ENCODE measurements at regions not wholly inside any gene's neighbourhood (a gene's known extent, or its start where the extent isn't known, plus 50 kb on each side); places are given as distances from the start of the nearest gene placed in this dataset.

DNA sequence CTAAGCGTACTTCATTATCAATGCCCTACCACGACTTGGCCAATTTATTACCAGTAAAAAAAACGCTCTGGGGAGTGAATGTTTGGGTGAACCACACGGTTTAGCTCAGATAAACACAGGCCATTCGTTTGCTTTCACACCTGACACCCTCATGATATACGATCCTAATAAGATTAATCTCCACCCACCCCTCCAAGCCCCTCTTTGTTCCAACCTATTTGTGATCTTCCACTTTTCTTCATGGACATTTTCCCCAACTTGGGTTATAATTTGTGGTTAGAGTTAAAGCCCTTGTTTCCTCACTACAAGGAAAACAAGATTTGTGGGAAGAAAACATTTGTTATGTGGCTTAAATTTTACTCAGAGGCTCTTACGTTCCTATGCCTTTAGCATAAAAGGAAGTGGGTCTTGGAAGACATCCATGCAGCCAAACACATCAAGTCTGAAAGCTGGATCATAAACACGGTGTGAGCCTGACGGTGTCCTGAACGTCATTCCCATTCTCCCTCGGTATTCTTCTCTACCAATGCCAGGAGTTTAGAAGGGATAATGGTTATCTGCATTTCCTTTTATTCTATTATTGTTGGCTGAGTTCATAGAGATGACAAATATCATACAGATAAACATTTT lies 518.9 kb downstream of the NR2F2 start:
- Histone ChIP-seq H3K36me3 (no peaks in the 10 kb centered on the region), H3K9me3 (ENCODE audit: low read depth) (no peaks in the 10 kb centered on the region), H3K4me3 (no peak overlapping the region), H3K27ac (no peak overlapping the region), H3K4me1 (ENCODE audit: low read depth) (no peaks in the 10 kb centered on the region), H3K27me3 (no peaks in the 10 kb centered on the region)
- TF ChIP-seq, protein P1, sequence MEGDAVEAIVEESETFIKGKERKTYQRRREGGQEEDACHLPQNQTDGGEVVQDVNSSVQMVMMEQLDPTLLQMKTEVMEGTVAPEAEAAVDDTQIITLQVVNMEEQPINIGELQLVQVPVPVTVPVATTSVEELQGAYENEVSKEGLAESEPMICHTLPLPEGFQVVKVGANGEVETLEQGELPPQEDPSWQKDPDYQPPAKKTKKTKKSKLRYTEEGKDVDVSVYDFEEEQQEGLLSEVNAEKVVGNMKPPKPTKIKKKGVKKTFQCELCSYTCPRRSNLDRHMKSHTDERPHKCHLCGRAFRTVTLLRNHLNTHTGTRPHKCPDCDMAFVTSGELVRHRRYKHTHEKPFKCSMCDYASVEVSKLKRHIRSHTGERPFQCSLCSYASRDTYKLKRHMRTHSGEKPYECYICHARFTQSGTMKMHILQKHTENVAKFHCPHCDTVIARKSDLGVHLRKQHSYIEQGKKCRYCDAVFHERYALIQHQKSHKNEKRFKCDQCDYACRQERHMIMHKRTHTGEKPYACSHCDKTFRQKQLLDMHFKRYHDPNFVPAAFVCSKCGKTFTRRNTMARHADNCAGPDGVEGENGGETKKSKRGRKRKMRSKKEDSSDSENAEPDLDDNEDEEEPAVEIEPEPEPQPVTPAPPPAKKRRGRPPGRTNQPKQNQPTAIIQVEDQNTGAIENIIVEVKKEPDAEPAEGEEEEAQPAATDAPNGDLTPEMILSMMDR (IDR thresholded peaks at IDR 0.05; ENCODE audit: low read depth, low read length): no peak
- peak in 1 of 2 donors; percentile 47 for DNase-seq (ENCODE audit: low read depth in 1 of 2, low spot score in 1 of 2)

- Histone ChIP-seq H3K4me1 (ENCODE audit: low read depth) (no peaks in the 10 kb centered on the region), H3K9me3 (ENCODE audit: low read depth) (no peaks in the 10 kb centered on the region), H3K27ac (no peak overlapping the region), H3K4me3 (no peak overlapping the region), H3K36me3 (no peaks in the 10 kb centered on the region), H3K27me3 (no peaks in the 10 kb centered on the region)
- TF ChIP-seq, protein P1 (IDR thresholded peaks at IDR 0.05; ENCODE audit: low read depth, low read length): no peak
- peak in 1 of 2 donors; percentile 33 for DNase-seq (ENCODE audit: low read depth in 1 of 2, low spot score in 1 of 2)
Measured at GRCh38 chr15:96851613-96852012, 521.1 kb downstream of the NR2F2 start.

DNA sequence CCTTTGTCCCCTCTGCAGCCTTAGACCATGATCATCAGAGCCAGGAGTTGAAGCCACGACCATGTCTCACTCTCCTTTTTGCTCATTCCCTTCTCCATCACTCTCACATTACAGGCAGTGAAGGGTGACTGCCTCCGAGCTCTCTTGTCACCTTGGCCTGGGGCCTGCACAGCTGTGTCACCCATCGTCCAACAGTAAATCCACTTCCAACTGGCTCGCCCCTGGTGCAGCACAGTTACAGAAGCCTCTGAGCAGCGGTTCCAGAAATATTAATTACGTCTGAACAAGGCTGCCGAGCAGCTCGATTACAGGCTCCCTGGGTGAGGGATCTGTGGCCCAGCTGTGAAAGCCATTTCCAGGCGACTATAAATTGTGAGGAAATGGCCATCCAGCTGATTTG lies 528.2 kb downstream of the NR2F2 start:
- H3K9me3 ChIP-seq (ENCODE audit: low read depth): no peaks in the 10 kb centered on the region
- no peak overlapping the region for H3K27ac ChIP-seq
- H3K36me3 ChIP-seq: no peaks in the 10 kb centered on the region
- DNase-seq (ENCODE audit: low read depth in 1 of 2, low spot score in 1 of 2): no peak
- no peaks in the 10 kb centered on the region for H3K27me3 ChIP-seq
- H3K4me1 ChIP-seq (ENCODE audit: low read depth): no peaks in the 10 kb centered on the region
- TF ChIP-seq, protein P1 (IDR thresholded peaks at IDR 0.05; ENCODE audit: low read depth, low read length): no peak
- H3K4me3 ChIP-seq: no peak overlapping the region

DNA sequence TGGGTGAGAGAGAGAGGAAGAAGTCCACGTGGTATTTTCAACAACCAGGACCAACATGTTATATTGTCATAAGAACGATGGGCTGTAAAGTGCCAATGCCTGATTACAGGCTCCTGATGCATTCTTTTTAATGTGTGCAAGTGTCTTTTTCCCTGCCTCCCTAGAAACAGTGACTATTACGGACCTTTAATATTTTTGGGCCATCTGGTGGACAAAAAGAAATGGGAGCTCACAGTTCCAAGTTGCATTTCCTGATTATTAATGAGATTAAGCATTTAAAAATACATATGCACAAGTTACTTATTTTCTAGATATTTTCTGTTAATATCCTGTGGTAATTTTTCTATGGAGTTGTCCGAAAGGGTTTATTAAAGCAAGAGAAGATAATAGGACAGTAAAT lies 530.2 kb downstream of the NR2F2 start:
- TF ChIP-seq, protein P1 (IDR thresholded peaks at IDR 0.05; ENCODE audit: low read depth, low read length): no peak
- Histone ChIP-seq H3K27me3 (no peaks in the 10 kb centered on the region), H3K4me3 (no peak overlapping the region), H3K27ac (no peak overlapping the region), H3K9me3 (ENCODE audit: low read depth) (no peaks in the 10 kb centered on the region), H3K36me3 (no peaks in the 10 kb centered on the region), H3K4me1 (ENCODE audit: low read depth) (no peaks in the 10 kb centered on the region)
- no peak for DNase-seq (ENCODE audit: low read depth in 1 of 2, low spot score in 1 of 2)

- H3K27ac ChIP-seq: no peak overlapping the region
- no peaks in the 10 kb centered on the region for H3K36me3 ChIP-seq
- H3K27me3 ChIP-seq: no peaks in the 10 kb centered on the region
- no peak for DNase-seq (ENCODE audit: low read depth in 1 of 2, low spot score in 1 of 2)
- no peak overlapping the region for H3K4me3 ChIP-seq
- TF ChIP-seq, protein P1 (IDR thresholded peaks at IDR 0.05; ENCODE audit: low read depth, low read length): no peak
- H3K4me1 ChIP-seq (ENCODE audit: low read depth): no peaks in the 10 kb centered on the region
- H3K9me3 ChIP-seq (ENCODE audit: low read depth): no peaks in the 10 kb centered on the region
Measured at GRCh38 chr15:96867992-96868391, 537.5 kb downstream of the NR2F2 start.
